Epidermal melanocyte (primary cell): ENCODE measurements at regions not wholly inside any gene's neighbourhood (a gene's known extent, or its start where the extent isn't known, plus 50 kb on each side); places are given as distances from the start of the nearest gene placed in this dataset.
"Not testable (repeated sequence)": the region's sequence is repeated elsewhere in the genome, so short reads cannot be mapped to it uniquely, and the experiment has no call there.

Source experiments
- DNase-seq: peaks from one replicate; pipeline ENCODE4 v3.0.0; 2011; ENCODE audit warnings: low spot score; ENCODE audit not compliant: insufficient read length

DNA sequence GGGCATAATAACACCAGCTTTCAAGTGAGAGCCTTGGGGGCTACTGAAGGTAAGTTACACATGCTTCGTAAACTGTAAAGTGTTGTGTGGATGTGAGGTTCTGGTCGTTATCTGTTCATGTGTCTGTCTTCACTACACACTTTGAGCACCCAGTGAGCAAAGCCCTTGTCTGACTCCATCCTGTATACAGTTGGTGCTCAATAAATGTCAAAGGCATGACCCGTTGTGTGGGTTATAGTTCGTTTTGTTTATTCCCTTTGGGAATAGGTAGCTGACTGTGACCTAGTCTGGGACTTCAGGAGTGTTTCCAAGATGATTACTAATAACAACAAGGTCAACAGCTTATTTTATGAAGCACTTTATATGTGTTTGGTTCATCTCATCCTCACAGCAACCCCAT lies 146.9 kb downstream of the MIAT start:
- DNase-seq = no peak

GRCh38 chr22:26804911-26805539 lies 147.6 kb downstream of the MIAT start:
- no peak for DNase-seq

DNA sequence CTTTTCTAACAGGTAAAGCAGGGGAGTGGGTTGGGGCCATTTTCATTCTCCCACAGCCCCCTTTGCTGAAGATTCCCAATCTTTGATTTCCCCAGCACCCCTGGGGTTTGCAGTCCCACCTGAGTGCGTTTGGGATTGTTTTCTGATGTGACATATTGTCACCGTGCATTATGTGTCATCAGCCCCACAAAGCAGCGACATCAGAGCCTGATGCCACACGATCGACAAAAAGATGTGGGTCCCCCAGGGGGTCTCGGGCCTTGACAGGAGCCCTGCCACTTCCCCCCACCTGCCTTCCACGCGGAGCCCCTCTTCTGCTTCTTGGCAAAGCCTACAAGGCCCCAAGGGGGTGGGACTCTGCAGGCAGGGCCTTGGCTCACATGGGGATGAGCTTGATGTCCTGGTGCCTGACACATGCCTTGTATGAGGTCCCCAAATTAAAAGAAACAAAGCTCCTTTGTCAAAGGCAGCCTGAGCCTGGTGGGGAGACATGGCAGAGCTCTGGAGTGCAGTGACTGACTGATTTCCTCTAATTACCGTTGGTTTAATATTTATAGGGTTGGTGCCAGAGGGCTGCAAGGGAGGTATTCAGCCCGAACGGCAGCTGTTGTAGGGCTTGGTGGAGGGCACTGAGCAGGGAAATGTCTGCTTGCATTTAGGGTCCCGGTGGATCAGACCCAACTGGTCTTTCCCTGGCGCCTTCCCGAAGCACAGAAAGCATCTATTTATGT lies 149.2 kb downstream of the MIAT start:
- no peak for DNase-seq

DNA sequence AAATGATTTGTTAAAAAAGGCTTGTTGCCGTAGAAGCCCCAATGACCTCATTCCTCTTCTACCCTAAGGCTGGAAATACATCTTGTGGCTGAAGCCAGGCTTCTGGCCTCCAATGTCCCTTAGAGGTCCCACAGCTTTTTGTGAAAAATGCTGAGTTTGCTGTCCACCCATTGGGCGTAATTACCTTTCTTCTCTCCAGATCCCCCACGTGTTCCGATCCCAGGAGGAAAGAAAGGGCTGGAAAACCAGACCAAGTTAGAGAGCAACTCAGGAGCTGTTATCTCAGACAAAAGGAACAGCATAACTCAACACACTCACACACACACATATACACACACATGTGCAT lies 154.2 kb downstream of the MIAT start:
- DNase-seq = no peak

GRCh38 chr22:26812731-26813130 lies 155.3 kb downstream of the MIAT start:
- no peak for DNase-seq

DNA sequence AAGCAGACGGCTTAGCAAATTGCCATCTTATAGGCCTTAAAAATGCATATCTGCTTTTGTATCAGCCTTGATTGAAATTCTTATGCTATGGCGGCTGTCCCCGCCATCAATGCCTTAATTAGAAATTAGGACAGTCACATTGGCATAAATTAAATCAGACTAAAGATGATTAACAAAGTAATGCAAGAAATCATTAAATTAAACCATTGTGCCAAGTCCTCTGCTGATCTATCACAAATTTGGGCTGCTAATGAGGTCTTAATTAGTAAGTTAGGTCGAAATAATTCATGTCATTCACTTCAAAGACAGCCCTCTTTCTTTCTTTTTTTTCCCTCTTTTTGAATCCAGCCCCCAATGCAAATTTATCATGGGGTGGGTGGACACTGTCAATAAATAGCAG lies 159.3 kb downstream of the MIAT start:
- DNase-seq = no peak

GRCh38 chr22:26817926-26818325 lies 160.5 kb downstream of the MIAT start:
- DNase-seq = no peak

DNA sequence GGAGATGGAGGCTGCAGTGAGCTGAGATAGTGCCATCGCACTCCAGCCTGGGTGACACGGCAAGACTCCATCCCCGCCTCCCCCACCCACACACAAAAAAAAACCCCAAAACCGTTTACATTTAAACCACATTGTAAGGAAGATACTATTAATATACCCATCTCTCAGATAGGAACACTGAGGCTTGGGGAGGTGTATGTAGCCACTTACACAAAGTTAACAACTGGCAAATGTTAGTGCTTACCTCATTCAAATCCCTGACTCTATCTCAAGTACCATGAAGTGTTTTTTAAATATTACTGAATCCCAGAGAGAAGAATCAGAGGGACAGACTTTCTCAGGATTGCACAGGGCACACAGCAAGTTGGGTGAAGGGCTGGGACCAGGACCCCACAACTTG lies 164.5 kb downstream of the MIAT start:
- DNase-seq = no peak

- no peak for DNase-seq
Observed at GRCh38 chr22:26822313-26822712, 164.9 kb downstream of the MIAT start.

GRCh38 chr22:26823966-26824365 lies 166.6 kb downstream of the MIAT start:
- no peak for DNase-seq

GRCh38 chr22:26825960-26826935 lies 168.9 kb downstream of the MIAT start:
- DNase-seq = no peak

- DNase-seq = no peak
Observed at GRCh38 chr22:26827611-26828010, 170.2 kb downstream of the MIAT start.

- DNase-seq = no peak
Observed at GRCh38 chr22:26828311-26828710, 170.9 kb downstream of the MIAT start.

GRCh38 chr22:26830837-26831236 lies 173.4 kb downstream of the MIAT start:
- no peak for DNase-seq

DNA sequence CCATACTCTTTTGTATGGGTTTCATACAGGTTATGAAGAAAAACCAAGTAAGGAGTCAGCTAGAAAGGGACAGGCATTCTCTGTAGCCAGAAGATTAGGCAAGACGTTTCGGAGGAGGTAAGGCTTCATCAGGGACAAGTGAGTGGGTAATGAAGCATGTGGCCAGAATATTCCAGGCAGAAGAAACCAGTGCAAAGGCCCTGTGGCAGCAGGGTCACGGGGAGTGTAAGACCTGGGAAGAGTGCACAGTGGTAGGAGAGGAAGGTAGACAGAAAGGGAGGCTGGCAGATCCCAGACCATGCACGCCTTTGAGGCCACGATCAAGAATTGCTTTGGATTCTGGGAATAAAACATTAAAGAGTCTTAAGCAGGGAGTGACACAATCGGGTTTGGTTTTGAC lies 177.6 kb downstream of the MIAT start:
- no peak for DNase-seq

- DNase-seq = no peak
Observed at GRCh38 chr22:26835929-26836528, 178.6 kb downstream of the MIAT start.

DNA sequence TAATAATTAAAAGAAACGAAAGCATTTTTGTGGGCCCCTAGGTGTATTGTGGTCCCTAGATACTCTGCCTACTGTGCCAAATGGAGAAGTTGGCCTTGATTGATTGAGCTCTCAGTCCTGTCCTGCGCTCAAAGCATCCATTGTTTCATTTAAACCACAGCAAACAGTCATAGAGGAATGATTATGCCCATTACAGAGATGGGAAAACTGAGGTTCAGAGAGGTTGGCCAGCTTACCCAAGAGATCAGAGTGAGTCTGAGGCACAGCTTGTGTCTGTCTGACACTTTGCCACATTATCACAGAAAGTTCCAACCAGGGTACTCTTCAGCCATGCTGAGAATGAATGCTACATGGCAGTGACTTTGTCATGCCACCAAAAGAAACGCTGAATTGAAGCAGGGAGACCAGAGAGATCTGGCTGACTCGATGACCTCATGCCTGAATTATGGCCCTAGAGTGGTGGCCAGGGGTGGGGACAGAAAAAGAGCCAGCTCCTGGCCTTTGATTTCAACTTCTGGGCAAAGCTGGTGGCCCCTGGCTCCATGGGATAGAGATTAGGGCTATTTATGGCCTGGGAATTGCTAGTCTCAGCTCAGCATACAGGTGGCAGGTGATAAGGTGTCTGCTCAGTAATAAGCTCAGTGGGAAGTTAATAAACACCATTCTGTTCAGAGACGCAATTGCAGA lies 180.5 kb downstream of the MIAT start:
- DNase-seq = no peak

DNA sequence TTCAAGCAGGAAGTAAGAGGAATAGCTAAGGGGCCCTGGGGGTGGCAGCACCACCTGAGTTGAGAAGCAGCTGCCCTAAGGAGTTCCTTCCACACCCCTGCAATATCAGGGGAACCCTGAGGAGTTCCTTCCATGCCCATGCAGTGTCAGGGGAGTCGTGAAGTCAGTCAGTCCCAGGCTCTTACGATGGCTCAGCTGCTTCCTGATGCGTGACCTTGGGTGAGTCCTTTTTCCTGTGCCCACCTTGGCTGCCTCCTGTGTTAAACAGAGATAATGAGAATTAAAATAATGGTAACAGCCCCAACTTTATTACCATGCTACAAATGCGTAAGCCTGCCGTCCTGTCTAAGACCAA lies 181.1 kb downstream of the MIAT start:
- no peak for DNase-seq

DNA sequence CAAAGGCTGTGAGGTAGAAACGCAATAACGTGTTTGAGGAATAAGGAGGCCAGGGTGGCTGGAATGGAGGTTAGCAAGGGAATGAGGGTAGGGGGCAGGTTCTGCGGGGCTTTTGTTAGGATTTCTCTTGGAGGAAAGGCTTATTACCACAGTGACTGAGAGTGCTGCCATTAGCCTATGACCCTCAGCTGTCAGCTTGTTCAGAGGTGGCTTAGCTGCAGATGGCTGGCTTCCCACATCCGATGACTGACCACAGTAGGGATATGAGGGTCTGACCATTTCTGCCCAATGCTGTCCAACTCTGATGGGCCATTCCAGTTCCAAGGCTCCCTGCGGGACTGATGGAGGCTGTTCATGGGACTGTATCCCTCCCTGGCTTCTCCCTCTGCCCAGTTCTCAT lies 181.8 kb downstream of the MIAT start:
- DNase-seq = no peak

- DNase-seq = not testable (repeated sequence)
Observed at GRCh38 chr22:26840770-26841169, 183.4 kb downstream of the MIAT start.

DNA sequence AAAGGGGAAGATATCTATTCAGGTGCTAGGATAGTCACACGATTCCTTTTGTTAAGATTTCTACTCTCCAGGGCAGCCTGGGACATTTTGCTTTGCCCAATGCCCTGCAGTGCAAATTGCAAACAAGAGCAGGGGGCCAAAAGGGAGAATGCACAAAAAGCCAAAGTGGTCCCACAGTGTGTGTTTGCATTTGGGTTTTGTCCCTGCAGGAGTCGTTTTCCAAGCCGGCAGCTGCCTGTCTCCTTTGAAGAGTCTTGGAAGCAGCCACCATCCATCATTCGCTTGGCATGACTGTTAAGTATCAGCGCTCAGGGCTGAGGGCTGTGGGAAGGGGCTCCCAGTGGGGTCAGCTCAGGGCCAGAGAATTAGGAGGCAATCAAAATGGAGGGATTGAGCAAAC lies 184.7 kb downstream of the MIAT start:
- DNase-seq = no peak
